HG02884 (cell line): ENCODE measurements at regions not wholly inside any gene's neighbourhood (a gene's known extent, or its start where the extent isn't known, plus 50 kb on each side); places are given as distances from the start of the nearest gene placed in this dataset.
"Not testable (repeated sequence)": the region's sequence is repeated elsewhere in the genome, so short reads cannot be mapped to it uniquely, and the experiment has no call there.

Experiments
- ATAC-seq: cut with Tn5 transposase; IDR thresholded peaks from one replicate; pipeline ENCODE4 v1.9.1; 2021; ENCODE audit warnings: mild to moderate bottlenecking, moderate library complexity; ENCODE audit not compliant: unreplicated experiment

- no peak for ATAC-seq
Measured at GRCh38 chr3:5583920-5584319, 396.4 kb downstream of the EDEM1 start.

GRCh38 chr3:5585085-5585484, 397.6 kb downstream of the EDEM1 start:
- no peak for ATAC-seq

- no peak for ATAC-seq
Measured at GRCh38 chr3:5606884-5607472, 419.5 kb downstream of the EDEM1 start.

- ATAC-seq = no peak
Measured at GRCh38 chr3:5607581-5607980, 420.1 kb downstream of the EDEM1 start.

- ATAC-seq = not testable (repeated sequence)
Measured at GRCh38 chr3:5608971-5609370, 421.5 kb downstream of the EDEM1 start.

GRCh38 chr3:5613599-5613998, 426.1 kb downstream of the EDEM1 start:
- no peak for ATAC-seq

- peak; percentile 46 for ATAC-seq
Measured at GRCh38 chr3:5616873-5617272, 429.4 kb downstream of the EDEM1 start.

- no peak for ATAC-seq
Measured at GRCh38 chr3:5618170-5618569, 430.7 kb downstream of the EDEM1 start.

- ATAC-seq = no peak
Measured at GRCh38 chr3:5630406-5630805, 442.9 kb downstream of the EDEM1 start.

- no peak for ATAC-seq
Measured at GRCh38 chr3:5633960-5634359, 446.5 kb downstream of the EDEM1 start.

- no peak for ATAC-seq
Measured at GRCh38 chr3:5634411-5634810, 446.9 kb downstream of the EDEM1 start.

GRCh38 chr3:5635746-5636145, 448.2 kb downstream of the EDEM1 start:
- ATAC-seq = no peak

GRCh38 chr3:5638550-5638949, 451.0 kb downstream of the EDEM1 start:
- no peak for ATAC-seq

- ATAC-seq = no peak
Measured at GRCh38 chr3:5644773-5645670, 457.5 kb downstream of the EDEM1 start.

- ATAC-seq = no peak
Measured at GRCh38 chr3:5645692-5646410, 458.3 kb downstream of the EDEM1 start.

GRCh38 chr3:5650303-5650702, 462.8 kb downstream of the EDEM1 start:
- no peak for ATAC-seq

GRCh38 chr3:5651351-5651750, 463.8 kb downstream of the EDEM1 start:
- no peak for ATAC-seq

GRCh38 chr3:5653426-5654143, 466.1 kb downstream of the EDEM1 start:
- ATAC-seq = no peak

GRCh38 chr3:5657106-5657505, 469.6 kb downstream of the EDEM1 start:
- ATAC-seq = no peak

- no peak for ATAC-seq
Measured at GRCh38 chr3:5663601-5664000, 476.1 kb downstream of the EDEM1 start.

- ATAC-seq = no peak
Measured at GRCh38 chr3:5666455-5666854, 478.9 kb downstream of the EDEM1 start.
